HPDE6-E6E7 (cell line): ENCODE measurements at regions not wholly inside any gene's neighbourhood (a gene's known extent, or its start where the extent isn't known, plus 50 kb on each side); places are given as distances from the start of the nearest gene placed in this dataset.

Source experiments
- DNase-seq: peaks from one replicate; pipeline ENCODE4 v3.0.0; 2011; ENCODE audit warnings: missing footprints; ENCODE audit errors: extremely low spot score

GRCh38 chr2:71794611-71795010 lies 341.2 kb downstream of the DYSF start:
- no peak for DNase-seq

GRCh38 chr2:71793926-71794325 lies 340.6 kb downstream of the DYSF start:
- DNase-seq: no peak

- DNase-seq: no peak
These were observed 339.8 kb downstream of the DYSF start for GRCh38 chr2:71792926-71793761.

- no peak for DNase-seq
These were observed 338.3 kb downstream of the DYSF start for GRCh38 chr2:71791501-71792135.

GRCh38 chr2:71791061-71791450 lies 337.7 kb downstream of the DYSF start:
- no peak for DNase-seq

- no peak for DNase-seq
These were observed 337.1 kb downstream of the DYSF start for GRCh38 chr2:71790226-71791060.

- no peak for DNase-seq
These were observed 336.3 kb downstream of the DYSF start for GRCh38 chr2:71789556-71790204.

GRCh38 chr2:71788601-71789240 lies 335.4 kb downstream of the DYSF start:
- DNase-seq: no peak

GRCh38 chr2:71788186-71788525 lies 334.8 kb downstream of the DYSF start:
- DNase-seq: no peak

GRCh38 chr2:71787476-71788185 lies 334.3 kb downstream of the DYSF start:
- DNase-seq: no peak

GRCh38 chr2:71787108-71787415 lies 333.7 kb downstream of the DYSF start:
- no peak for DNase-seq

GRCh38 chr2:71786291-71787107 lies 333.1 kb downstream of the DYSF start:
- no peak for DNase-seq

- DNase-seq: no peak
These were observed 332.2 kb downstream of the DYSF start for GRCh38 chr2:71785516-71785981.

GRCh38 chr2:71784734-71785511 lies 331.6 kb downstream of the DYSF start:
- DNase-seq: peak; percentile 37

- DNase-seq: no peak
These were observed 330.5 kb downstream of the DYSF start for GRCh38 chr2:71783815-71784214.

- no peak for DNase-seq
These were observed 329.9 kb downstream of the DYSF start for GRCh38 chr2:71783215-71783614.

GRCh38 chr2:71782323-71782722 lies 329.0 kb downstream of the DYSF start:
- DNase-seq: no peak

GRCh38 chr2:71781695-71782228 lies 328.4 kb downstream of the DYSF start:
- DNase-seq: no peak

GRCh38 chr2:71780162-71780561 lies 326.8 kb downstream of the DYSF start:
- no peak for DNase-seq
